ENCODE measurements at regions not wholly inside any gene's neighbourhood (a gene's known extent, or its start where the extent isn't known, plus 50 kb on each side); places are given as distances from the start of the nearest gene placed in this dataset.

DNA sequence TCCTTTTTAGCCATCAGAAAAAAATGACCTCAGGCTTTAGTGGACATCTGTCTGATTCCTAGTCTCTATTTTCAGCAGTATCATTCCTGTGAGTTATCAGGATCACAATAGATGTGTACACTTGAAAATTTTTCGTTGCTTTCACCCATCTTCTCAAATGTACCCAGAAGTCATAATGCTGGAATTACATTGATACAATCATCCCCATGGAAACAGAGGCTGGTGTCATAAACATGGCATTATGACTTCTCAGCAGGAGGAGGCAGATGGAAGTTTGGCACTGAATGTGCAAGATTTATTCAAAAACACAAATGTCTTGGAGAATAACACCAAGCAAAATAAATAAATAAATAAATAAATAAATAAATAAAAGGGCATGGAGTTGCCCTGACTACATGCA lies 292.5 kb downstream of the PHKB start:
- no peak for DNase-seq

Data from NCI-H226 (cell line).